ENCODE measurements at regions not wholly inside any gene's neighbourhood (a gene's known extent, or its start where the extent isn't known, plus 50 kb on each side); places are given as distances from the start of the nearest gene placed in this dataset.

DNA sequence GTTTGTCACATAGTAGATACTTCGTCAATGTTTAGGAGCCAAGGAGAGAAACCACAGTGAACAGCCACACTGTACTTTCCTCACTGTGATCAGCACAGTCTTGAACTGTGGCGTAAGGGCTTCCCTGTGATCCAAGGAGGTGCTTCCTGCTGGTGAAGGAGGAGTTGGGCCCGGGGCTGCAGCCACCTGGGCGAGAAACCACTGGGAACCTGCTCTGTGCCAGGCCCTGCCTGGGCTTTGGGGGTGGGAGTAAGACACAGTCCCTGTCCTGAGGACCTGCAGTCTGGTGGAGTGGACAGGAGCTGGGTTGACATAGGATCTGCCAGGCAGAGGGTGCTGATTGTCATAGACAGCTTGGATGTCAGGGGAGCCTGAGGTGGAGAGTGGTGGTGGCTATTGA is 60.5 kb upstream of the MRPS22 start:
- TF ChIP-seq, protein P1, sequence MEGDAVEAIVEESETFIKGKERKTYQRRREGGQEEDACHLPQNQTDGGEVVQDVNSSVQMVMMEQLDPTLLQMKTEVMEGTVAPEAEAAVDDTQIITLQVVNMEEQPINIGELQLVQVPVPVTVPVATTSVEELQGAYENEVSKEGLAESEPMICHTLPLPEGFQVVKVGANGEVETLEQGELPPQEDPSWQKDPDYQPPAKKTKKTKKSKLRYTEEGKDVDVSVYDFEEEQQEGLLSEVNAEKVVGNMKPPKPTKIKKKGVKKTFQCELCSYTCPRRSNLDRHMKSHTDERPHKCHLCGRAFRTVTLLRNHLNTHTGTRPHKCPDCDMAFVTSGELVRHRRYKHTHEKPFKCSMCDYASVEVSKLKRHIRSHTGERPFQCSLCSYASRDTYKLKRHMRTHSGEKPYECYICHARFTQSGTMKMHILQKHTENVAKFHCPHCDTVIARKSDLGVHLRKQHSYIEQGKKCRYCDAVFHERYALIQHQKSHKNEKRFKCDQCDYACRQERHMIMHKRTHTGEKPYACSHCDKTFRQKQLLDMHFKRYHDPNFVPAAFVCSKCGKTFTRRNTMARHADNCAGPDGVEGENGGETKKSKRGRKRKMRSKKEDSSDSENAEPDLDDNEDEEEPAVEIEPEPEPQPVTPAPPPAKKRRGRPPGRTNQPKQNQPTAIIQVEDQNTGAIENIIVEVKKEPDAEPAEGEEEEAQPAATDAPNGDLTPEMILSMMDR (IDR thresholded peaks at IDR 0.05), result no peak
- no peak for TF ChIP-seq EZH2 (IDR thresholded peaks at IDR 0.05)

Measured in neural progenitor cell (in vitro differentiated cells).